ENCODE measurements at regions not wholly inside any gene's neighbourhood (a gene's known extent, or its start where the extent isn't known, plus 50 kb on each side); places are given as distances from the start of the nearest gene placed in this dataset.

DNA sequence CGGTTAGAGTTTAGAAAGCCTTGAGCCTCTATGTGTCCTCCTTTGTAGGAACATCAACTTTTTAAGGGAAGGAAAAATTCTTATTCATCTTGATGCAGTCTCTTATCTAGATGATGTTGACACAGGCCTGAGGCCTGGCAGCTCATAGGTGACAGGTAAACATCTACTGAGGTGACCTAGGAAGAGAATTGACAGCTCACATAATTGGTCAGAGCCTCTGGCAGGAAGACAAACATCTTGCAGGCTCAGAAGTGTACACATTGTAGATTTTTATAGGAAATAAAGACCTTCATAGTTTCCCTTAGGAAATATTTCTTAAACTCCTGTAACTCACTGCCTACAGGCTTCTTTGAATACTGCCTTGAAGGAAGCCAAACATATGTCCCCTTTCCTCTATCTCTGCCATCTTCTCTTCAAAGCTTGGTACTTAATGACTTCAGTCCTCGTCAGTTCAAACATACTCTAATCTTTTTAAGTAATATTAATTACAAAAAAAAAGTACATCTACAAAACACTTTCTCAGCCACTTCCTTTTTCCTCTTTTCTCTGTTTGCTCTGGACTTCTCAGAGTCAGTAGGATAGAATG lies 341.3 kb downstream of the TBL1XR1 start:
- TF ChIP-seq POLR2A (IDR thresholded peaks at IDR 0.05), result no peak
- TF ChIP-seq, protein P1, sequence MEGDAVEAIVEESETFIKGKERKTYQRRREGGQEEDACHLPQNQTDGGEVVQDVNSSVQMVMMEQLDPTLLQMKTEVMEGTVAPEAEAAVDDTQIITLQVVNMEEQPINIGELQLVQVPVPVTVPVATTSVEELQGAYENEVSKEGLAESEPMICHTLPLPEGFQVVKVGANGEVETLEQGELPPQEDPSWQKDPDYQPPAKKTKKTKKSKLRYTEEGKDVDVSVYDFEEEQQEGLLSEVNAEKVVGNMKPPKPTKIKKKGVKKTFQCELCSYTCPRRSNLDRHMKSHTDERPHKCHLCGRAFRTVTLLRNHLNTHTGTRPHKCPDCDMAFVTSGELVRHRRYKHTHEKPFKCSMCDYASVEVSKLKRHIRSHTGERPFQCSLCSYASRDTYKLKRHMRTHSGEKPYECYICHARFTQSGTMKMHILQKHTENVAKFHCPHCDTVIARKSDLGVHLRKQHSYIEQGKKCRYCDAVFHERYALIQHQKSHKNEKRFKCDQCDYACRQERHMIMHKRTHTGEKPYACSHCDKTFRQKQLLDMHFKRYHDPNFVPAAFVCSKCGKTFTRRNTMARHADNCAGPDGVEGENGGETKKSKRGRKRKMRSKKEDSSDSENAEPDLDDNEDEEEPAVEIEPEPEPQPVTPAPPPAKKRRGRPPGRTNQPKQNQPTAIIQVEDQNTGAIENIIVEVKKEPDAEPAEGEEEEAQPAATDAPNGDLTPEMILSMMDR (IDR thresholded peaks at IDR 0.05), result no peak

Data from lower leg skin (tissue), 3 donors.